C4-2B (cell line): ENCODE measurements at regions not wholly inside any gene's neighbourhood (a gene's known extent, or its start where the extent isn't known, plus 50 kb on each side); places are given as distances from the start of the nearest gene placed in this dataset.
"Not testable (repeated sequence)": the region's sequence is repeated elsewhere in the genome, so short reads cannot be mapped to it uniquely, and the experiment has no call there.

ENCODE experiments used
- H3K27ac ChIP-seq: fragments of 450-650 bp; 2 replicates; pipeline ENCODE4 v1.5.1; 2017
- CTCF ChIP-seq: fragments of 450-650 bp; conservative IDR thresholded peaks from 2 replicates; pipeline ENCODE4 v1.5.1; 2017; ENCODE audit warnings: mild to moderate bottlenecking
- ZFX ChIP-seq: fragments of 450-650 bp; IDR thresholded peaks from 2 replicates; pipeline ENCODE4 v1.6.1; 2017

GRCh38 chr20:17867131-17867925 is 101.3 kb downstream of the SNX5 start:
- no peak overlapping the region for H3K27ac ChIP-seq
- no peak for TF ChIP-seq CTCF
- TF ChIP-seq ZFX = no peak

GRCh38 chr20:17866234-17867001 is 102.2 kb downstream of the SNX5 start:
- H3K27ac ChIP-seq = no peak overlapping the region
- no peak for TF ChIP-seq CTCF
- no peak for TF ChIP-seq ZFX

- H3K27ac ChIP-seq = no peak overlapping the region
- no peak for TF ChIP-seq ZFX
- TF ChIP-seq CTCF = no peak
Observed at GRCh38 chr20:17863577-17864292, 104.9 kb downstream of the SNX5 start.

- no peak for TF ChIP-seq CTCF
- no peak for TF ChIP-seq ZFX
- H3K27ac ChIP-seq = no peak overlapping the region
Observed at GRCh38 chr20:17863209-17863576, 105.4 kb downstream of the SNX5 start.

GRCh38 chr20:17862171-17862570 is 106.4 kb downstream of the SNX5 start:
- TF ChIP-seq ZFX = no peak
- no peak for TF ChIP-seq CTCF

GRCh38 chr20:17861620-17862019 is 107.0 kb downstream of the SNX5 start:
- H3K27ac ChIP-seq = not testable (repeated sequence)

More at GRCh38 chr20:17862171-17862570, 106.4 kb downstream of the SNX5 start:
- no peak overlapping the region for H3K27ac ChIP-seq

- TF ChIP-seq CTCF = no peak
- no peak for TF ChIP-seq ZFX
- no peak overlapping the region for H3K27ac ChIP-seq
Observed at GRCh38 chr20:17860301-17861197, 108.0 kb downstream of the SNX5 start.
